GM18873 (cell line): ENCODE measurements at regions not wholly inside any gene's neighbourhood (a gene's known extent, or its start where the extent isn't known, plus 50 kb on each side); places are given as distances from the start of the nearest gene placed in this dataset.
"Not testable (repeated sequence)": the region's sequence is repeated elsewhere in the genome, so short reads cannot be mapped to it uniquely, and the experiment has no call there.

Source experiments
- ATAC-seq: cut with Tn5 transposase; IDR thresholded peaks from one replicate; pipeline ENCODE4 v1.9.1; 2021; ENCODE audit warnings: mild to moderate bottlenecking, moderate library complexity, moderate number of reproducible peaks; ENCODE audit not compliant: unreplicated experiment, low FRiP score

- ATAC-seq: no peak
These were observed 769.3 kb downstream of the SORCS1 start for GRCh38 chr10:106395041-106395749.

GRCh38 chr10:106392778-106393177, 771.7 kb downstream of the SORCS1 start:
- ATAC-seq: no peak

GRCh38 chr10:106387063-106387462, 777.4 kb downstream of the SORCS1 start:
- ATAC-seq: no peak

GRCh38 chr10:106384496-106384895, 780.0 kb downstream of the SORCS1 start:
- no peak for ATAC-seq

GRCh38 chr10:106380706-106381105, 783.8 kb downstream of the SORCS1 start:
- no peak for ATAC-seq

GRCh38 chr10:106378251-106378650, 786.3 kb downstream of the SORCS1 start:
- no peak for ATAC-seq

- ATAC-seq: no peak
These were observed 793.8 kb downstream of the SORCS1 start for GRCh38 chr10:106370751-106371150.

- ATAC-seq: no peak
These were observed 803.6 kb downstream of the SORCS1 start for GRCh38 chr10:106360870-106361269.

GRCh38 chr10:106355450-106355849, 809.1 kb downstream of the SORCS1 start:
- no peak for ATAC-seq

GRCh38 chr10:106348933-106349332, 815.6 kb downstream of the SORCS1 start:
- ATAC-seq: no peak

- no peak for ATAC-seq
These were observed 817.0 kb downstream of the SORCS1 start for GRCh38 chr10:106347547-106347946.

- ATAC-seq: not testable (repeated sequence)
These were observed 821.0 kb downstream of the SORCS1 start for GRCh38 chr10:106343539-106343938.

- ATAC-seq: no peak
These were observed 823.1 kb downstream of the SORCS1 start for GRCh38 chr10:106341356-106341755.

GRCh38 chr10:106338486-106338885, 826.0 kb downstream of the SORCS1 start:
- ATAC-seq: no peak

- no peak for ATAC-seq
These were observed 827.6 kb downstream of the SORCS1 start for GRCh38 chr10:106336874-106337273.

GRCh38 chr10:106327747-106328146, 836.8 kb downstream of the SORCS1 start:
- ATAC-seq: no peak

- ATAC-seq: no peak
These were observed 843.6 kb downstream of the SORCS1 start for GRCh38 chr10:106320876-106321275.

- ATAC-seq: no peak
These were observed 844.4 kb downstream of the SORCS1 start for GRCh38 chr10:106320078-106320477.

- no peak for ATAC-seq
These were observed 847.0 kb downstream of the SORCS1 start for GRCh38 chr10:106317554-106317953.

GRCh38 chr10:106313041-106313440, 851.5 kb downstream of the SORCS1 start:
- ATAC-seq: no peak

GRCh38 chr10:106312087-106312486, 852.4 kb downstream of the SORCS1 start:
- no peak for ATAC-seq

GRCh38 chr10:106311590-106311989, 852.9 kb downstream of the SORCS1 start:
- ATAC-seq: no peak

- ATAC-seq: no peak
These were observed 853.9 kb downstream of the SORCS1 start for GRCh38 chr10:106310596-106310995.
